T-cell (primary cell): ENCODE measurements at regions not wholly inside any gene's neighbourhood (a gene's known extent, or its start where the extent isn't known, plus 50 kb on each side); places are given as distances from the start of the nearest gene placed in this dataset.

ENCODE experiments used
- ATAC-seq, 4 experiments: fragments of 200-7000 bp in 3 of 4; fragments of 150-1000 bp in 1 of 4; cut with Tn5 transposase; replicated peaks in 1 of 4; 1 replicate in 3 of 4; 2 replicates in 1 of 4; pipeline ENCODE4 v1.10.0; 2021; ENCODE audit warnings: moderate library complexity in 3 of 4, mild to moderate bottlenecking in 2 of 4, moderate number of reproducible peaks in 1 of 4
- CTCF ChIA-PET, 2 donors: fragments of 300-600 bp; sonication (Branson Sonifier 250); formaldehyde crosslinking; loops; one replicate each; lab custom pipeline; 2022; ENCODE audit warnings: antibody characterized with exemption in 2 of 2; lab: Charles Lee
- POLR2A ChIA-PET, 2 donors: fragments of 300-600 bp; sonication (Branson Sonifier 250); formaldehyde crosslinking; loops; one replicate each; lab custom pipeline; 2022; ENCODE audit warnings: antibody characterized with exemption in 2 of 2; lab: Charles Lee
- DNase-seq, 35 experiments: peaks; one replicate each; pipeline versions ENCODE4 v3.0.0 to v3.0.0-alpha.2; 2013 to 2023
- H3K27ac ChIP-seq: one replicate; pipeline ENCODE4 v1.5.1; 2013; ENCODE audit warnings: low read length
- H3K27me3 ChIP-seq, 2 experiments: replicated peaks in 1 of 2; 1 replicate in 1 of 2; 2 replicates in 1 of 2; pipeline versions ENCODE4 v1.6.1 to v1.7.0; 2013; ENCODE audit warnings: low read length in 1 of 2, mixed read lengths in 1 of 2; ENCODE audit not compliant: control insufficient read depth in 2 of 2, insufficient read depth in 2 of 2; ENCODE audit errors: extremely low read depth in 1 of 2
- H3K36me3 ChIP-seq, 2 donors: 1 replicate in 1 of 2; 2 replicates in 1 of 2; pipeline versions ENCODE4 v1.6.1 to v1.7.0; 2013; ENCODE audit warnings: low read length in 1 of 2; ENCODE audit not compliant: control insufficient read depth in 2 of 2, insufficient read depth in 1 of 2; ENCODE audit errors: extremely low read depth in 1 of 2
- H3K4me1 ChIP-seq, 2 experiments: 1 replicate in 1 of 2; 2 replicates in 1 of 2; pipeline versions ENCODE4 v1.6.1 to v1.7.0; 2013; ENCODE audit warnings: low read length in 2 of 2, mixed read lengths in 1 of 2; ENCODE audit not compliant: insufficient read depth in 2 of 2, control insufficient read depth in 1 of 2; ENCODE audit errors: extremely low read depth in 1 of 2
- H3K4me3 ChIP-seq, 2 donors: 1 replicate in 1 of 2; 2 replicates in 1 of 2; pipeline versions ENCODE4 v1.5.1 to v1.7.0; 2013; ENCODE audit warnings: mild to moderate bottlenecking in 2 of 2, low read length in 1 of 2, moderate library complexity in 1 of 2; ENCODE audit not compliant: control insufficient read depth in 1 of 2; ENCODE audit errors: extremely low read depth in 1 of 2
- H3K9me3 ChIP-seq: 2 replicates; pipeline ENCODE4 v1.7.0; 2013
- H3K27ac Mint-ChIP-seq, 2 donors: one replicate each; pipeline ENCODE4 v1.8.0; 2020 to 2021; ENCODE audit warnings: mild to moderate bottlenecking in 2 of 2, mixed read lengths in 2 of 2
- H3K27me3 Mint-ChIP-seq, 2 donors: one replicate each; pipeline ENCODE4 v1.8.0; 2021 to 2022; ENCODE audit warnings: mixed read lengths in 2 of 2
- H3K36me3 Mint-ChIP-seq: one replicate; pipeline ENCODE4 v1.8.0; 2021; ENCODE audit warnings: mixed read lengths
- H3K4me1 Mint-ChIP-seq, 3 donors: one replicate each; pipeline ENCODE4 v1.8.0; 2020 to 2022; ENCODE audit warnings: mixed read lengths in 3 of 3, mild to moderate bottlenecking in 1 of 3
- H3K4me3 Mint-ChIP-seq, 3 donors: one replicate each; pipeline ENCODE4 v1.8.0; 2020 to 2022; ENCODE audit warnings: mild to moderate bottlenecking in 3 of 3, mixed read lengths in 3 of 3, moderate library complexity in 3 of 3
- H3K9me3 Mint-ChIP-seq, 3 donors: one replicate each; pipeline ENCODE4 v1.8.0; 2020 to 2022; ENCODE audit warnings: mixed read lengths in 3 of 3
- WGBS: methylation state at CpG from one replicate; pipeline ENCODE4 v1.1.5; 2013; ENCODE audit warnings: missing lambda C conversion rate; ENCODE audit not compliant: insufficient coverage; 5-methylcytosine and 5-hydroxymethylcytosine counted together

- no peak for ATAC-seq
- no peaks in the 10 kb centered on the region for H3K9me3 ChIP-seq
- 86% methylated on average over 1 of the region's 5 CpGs for WGBS
- Mint-ChIP-seq H3K27me3 (peaks cover 0 to 12% of the 10 kb centered on the region in 2 donors), H3K27ac (no peak overlapping the region), H3K36me3 (no peaks in the 10 kb centered on the region), H3K4me1 (no peaks in the 10 kb centered on the region), H3K9me3 (peaks cover 13 to 18% (median 14%) of the 10 kb centered on the region in 3 donors), H3K4me3 (no peak overlapping the region)
- H3K4me3 ChIP-seq, result no peak overlapping the region
- H3K27me3 ChIP-seq, result no peaks in the 10 kb centered on the region
- no peaks in the 10 kb centered on the region for H3K36me3 ChIP-seq
- no peak for DNase-seq
- no peak overlapping the region for H3K27ac ChIP-seq
- no peaks in the 10 kb centered on the region for H3K4me1 ChIP-seq
- ChIA-PET CTCF (no interaction called here), POLR2A (no interaction called here)
These were observed 366.3 kb downstream of the ICE1 start for GRCh38 chr5:5788793-5789192.

- DNase-seq (no peak), ATAC-seq (no peak)
- no peak overlapping the region for H3K4me3 Mint-ChIP-seq
- Histone ChIP-seq H3K4me1 (no peaks in the 10 kb centered on the region), H3K27me3 (no peaks in the 10 kb centered on the region), H3K36me3 (no peaks in the 10 kb centered on the region), H3K4me3 (no peak overlapping the region), H3K27ac (no peak overlapping the region), H3K9me3 (no peaks in the 10 kb centered on the region)
- no peak overlapping the region for H3K27ac Mint-ChIP-seq
- no peaks in the 10 kb centered on the region for H3K4me1 Mint-ChIP-seq
- ChIA-PET POLR2A (no interaction called here), CTCF (no interaction called here)
- no peaks in the 10 kb centered on the region for H3K36me3 Mint-ChIP-seq
- peaks cover 0 to 4% of the 10 kb centered on the region in 2 donors for H3K27me3 Mint-ChIP-seq
- H3K9me3 Mint-ChIP-seq, result peaks cover 13 to 18% (median 14%) of the 10 kb centered on the region in 3 donors
- WGBS, result 100% methylated on average over 1 of the region's 2 CpGs
These were observed 364.9 kb downstream of the ICE1 start for GRCh38 chr5:5787373-5787772.

GRCh38 chr5:5784101-5784500 is 361.6 kb downstream of the ICE1 start:
- POLR2A ChIA-PET, result no interaction called here
- no peaks in the 10 kb centered on the region for H3K36me3 ChIP-seq
- no peaks in the 10 kb centered on the region for H3K4me1 ChIP-seq
- no CpG with 5 or more reads among the region's 5 CpGs for WGBS
- no peaks in the 10 kb centered on the region for H3K9me3 ChIP-seq
- DNase-seq, result no peak
- H3K27ac Mint-ChIP-seq, result no peak overlapping the region
- no peak for ATAC-seq
- H3K27ac ChIP-seq, result no peak overlapping the region
- H3K4me3 Mint-ChIP-seq, result no peak overlapping the region
- peaks cover 13 to 18% (median 14%) of the 10 kb centered on the region in 3 donors for H3K9me3 Mint-ChIP-seq
- no peaks in the 10 kb centered on the region for H3K36me3 Mint-ChIP-seq
- CTCF ChIA-PET, result no interaction called here
- H3K27me3 ChIP-seq, result no peaks in the 10 kb centered on the region
- H3K4me1 Mint-ChIP-seq, result no peaks in the 10 kb centered on the region
- H3K4me3 ChIP-seq, result no peak overlapping the region
- no peaks in the 10 kb centered on the region for H3K27me3 Mint-ChIP-seq

GRCh38 chr5:5783021-5783420 is 360.5 kb downstream of the ICE1 start:
- H3K27ac Mint-ChIP-seq, result no peak overlapping the region
- H3K36me3 Mint-ChIP-seq, result no peaks in the 10 kb centered on the region
- ChIA-PET CTCF (no interaction called here), POLR2A (no interaction called here)
- Histone ChIP-seq H3K27ac (no peak overlapping the region), H3K4me1 (no peaks in the 10 kb centered on the region), H3K36me3 (no peaks in the 10 kb centered on the region), H3K9me3 (no peaks in the 10 kb centered on the region), H3K4me3 (no peak overlapping the region), H3K27me3 (no peaks in the 10 kb centered on the region)
- no peaks in the 10 kb centered on the region for H3K27me3 Mint-ChIP-seq
- H3K4me1 Mint-ChIP-seq, result no peaks in the 10 kb centered on the region
- ATAC-seq, result no peak
- no peak overlapping the region for H3K4me3 Mint-ChIP-seq
- peaks cover 13 to 16% (median 14%) of the 10 kb centered on the region in 3 donors for H3K9me3 Mint-ChIP-seq
- no peak for DNase-seq
- no CpG with 5 or more reads among the region's 2 CpGs for WGBS

GRCh38 chr5:5782402-5782801 is 359.9 kb downstream of the ICE1 start:
- Histone ChIP-seq H3K9me3 (no peaks in the 10 kb centered on the region), H3K4me1 (no peaks in the 10 kb centered on the region), H3K36me3 (no peaks in the 10 kb centered on the region), H3K27me3 (no peaks in the 10 kb centered on the region), H3K27ac (no peak overlapping the region), H3K4me3 (no peak overlapping the region)
- no peaks in the 10 kb centered on the region for H3K36me3 Mint-ChIP-seq
- DNase-seq, result no peak
- 82% methylated on average over 4 of the region's 4 CpGs for WGBS
- no peaks in the 10 kb centered on the region for H3K27me3 Mint-ChIP-seq
- ChIA-PET CTCF (no interaction called here), POLR2A (no interaction called here)
- H3K9me3 Mint-ChIP-seq, result peaks cover 10 to 11% (median 11%) of the 10 kb centered on the region in 3 donors
- ATAC-seq, result no peak
- H3K27ac Mint-ChIP-seq, result no peak overlapping the region
- H3K4me1 Mint-ChIP-seq, result no peaks in the 10 kb centered on the region
- H3K4me3 Mint-ChIP-seq, result no peak overlapping the region

- Histone ChIP-seq H3K4me1 (no peaks in the 10 kb centered on the region), H3K27ac (no peak overlapping the region), H3K9me3 (no peaks in the 10 kb centered on the region), H3K4me3 (no peak overlapping the region), H3K36me3 (no peaks in the 10 kb centered on the region), H3K27me3 (peaks cover 0 to 4% of the 10 kb centered on the region in 2 experiments)
- Mint-ChIP-seq H3K4me1 (no peaks in the 10 kb centered on the region), H3K36me3 (no peaks in the 10 kb centered on the region), H3K4me3 (no peak overlapping the region), H3K9me3 (peaks cover under 1 to 4% (median 1%) of the 10 kb centered on the region in 3 donors), H3K27me3 (no peaks in the 10 kb centered on the region), H3K27ac (no peak overlapping the region)
- WGBS, result no CpG with 5 or more reads among the region's 3 CpGs
- ChIA-PET CTCF (no interaction called here), POLR2A (no interaction called here)
- ATAC-seq (no peak), DNase-seq (no peak)
These were observed 358.9 kb downstream of the ICE1 start for GRCh38 chr5:5781335-5781734.

GRCh38 chr5:5780253-5780652 is 357.8 kb downstream of the ICE1 start:
- CTCF ChIA-PET, result no interaction called here
- no peaks in the 10 kb centered on the region for H3K36me3 Mint-ChIP-seq

More at GRCh38 chr5:5780253-5780652, 357.8 kb downstream of the ICE1 start:
- H3K4me1 ChIP-seq, result no peaks in the 10 kb centered on the region
- peaks cover 0 to 9% of the 10 kb centered on the region in 2 experiments for H3K27me3 ChIP-seq
- H3K4me3 ChIP-seq, result no peak overlapping the region
- no peak for ATAC-seq
- H3K9me3 ChIP-seq, result no peaks in the 10 kb centered on the region
- H3K36me3 ChIP-seq, result no peaks in the 10 kb centered on the region
- Mint-ChIP-seq H3K4me3 (no peak overlapping the region), H3K27me3 (peaks cover 1 to 9% of the 10 kb centered on the region in 2 donors), H3K4me1 (no peaks in the 10 kb centered on the region), H3K9me3 (peaks cover 0 to 2% (median 0%) of the 10 kb centered on the region in 3 donors), H3K27ac (no peak overlapping the region)
- no peak overlapping the region for H3K27ac ChIP-seq
- WGBS, result 56% methylated on average over 2 of the region's 3 CpGs
- POLR2A ChIA-PET, result no interaction called here
- DNase-seq, result no peak
